ENCODE measurements at regions not wholly inside any gene's neighbourhood (a gene's known extent, or its start where the extent isn't known, plus 50 kb on each side); places are given as distances from the start of the nearest gene placed in this dataset.

- TF ChIP-seq TSHZ1 (tag by site-specific recombination; IDR thresholded peaks at IDR 0.05; ENCODE audit: borderline replicate concordance): no peak
- no peak for TF ChIP-seq SALL2 (tag by site-specific recombination; IDR thresholded peaks at IDR 0.05; ENCODE audit: borderline replicate concordance)
- TF ChIP-seq ZNF776 (tag by site-specific recombination; IDR thresholded peaks at IDR 0.05; ENCODE audit: borderline replicate concordance): no peak
- TF ChIP-seq ZNF433 (tag by site-specific recombination; IDR thresholded peaks at IDR 0.05; ENCODE audit: low read depth): no peak
- no peak for TF ChIP-seq HOXA7 (CRISPR knock-in tag; IDR thresholded peaks at IDR 0.05; ENCODE audit: borderline replicate concordance)
- no peak for TF ChIP-seq YY1 (tag by site-specific recombination; IDR thresholded peaks at IDR 0.05)
- no peak for TF ChIP-seq ZNF214 (tag by site-specific recombination; IDR thresholded peaks at IDR 0.05; ENCODE audit: borderline replicate concordance)
- no peak for TF ChIP-seq FEZF1 (tag by site-specific recombination; IDR thresholded peaks at IDR 0.05)
- TF ChIP-seq, protein P1, sequence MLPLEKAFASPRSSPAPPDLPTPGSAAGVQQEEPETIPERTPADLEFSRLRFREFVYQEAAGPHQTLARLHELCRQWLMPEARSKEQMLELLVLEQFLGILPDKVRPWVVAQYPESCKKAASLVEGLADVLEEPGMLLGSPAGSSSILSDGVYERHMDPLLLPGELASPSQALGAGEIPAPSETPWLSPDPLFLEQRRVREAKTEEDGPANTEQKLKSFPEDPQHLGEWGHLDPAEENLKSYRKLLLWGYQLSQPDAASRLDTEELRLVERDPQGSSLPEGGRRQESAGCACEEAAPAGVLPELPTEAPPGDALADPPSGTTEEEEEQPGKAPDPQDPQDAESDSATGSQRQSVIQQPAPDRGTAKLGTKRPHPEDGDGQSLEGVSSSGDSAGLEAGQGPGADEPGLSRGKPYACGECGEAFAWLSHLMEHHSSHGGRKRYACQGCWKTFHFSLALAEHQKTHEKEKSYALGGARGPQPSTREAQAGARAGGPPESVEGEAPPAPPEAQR (tag by site-specific recombination; IDR thresholded peaks at IDR 0.05): no peak
- no peak for TF ChIP-seq ZNF169 (tag by site-specific recombination; IDR thresholded peaks at IDR 0.05)
Observed at GRCh38 chr11:103733889-103734288, 302.6 kb upstream of the DDI1 start (continued).

DNA sequence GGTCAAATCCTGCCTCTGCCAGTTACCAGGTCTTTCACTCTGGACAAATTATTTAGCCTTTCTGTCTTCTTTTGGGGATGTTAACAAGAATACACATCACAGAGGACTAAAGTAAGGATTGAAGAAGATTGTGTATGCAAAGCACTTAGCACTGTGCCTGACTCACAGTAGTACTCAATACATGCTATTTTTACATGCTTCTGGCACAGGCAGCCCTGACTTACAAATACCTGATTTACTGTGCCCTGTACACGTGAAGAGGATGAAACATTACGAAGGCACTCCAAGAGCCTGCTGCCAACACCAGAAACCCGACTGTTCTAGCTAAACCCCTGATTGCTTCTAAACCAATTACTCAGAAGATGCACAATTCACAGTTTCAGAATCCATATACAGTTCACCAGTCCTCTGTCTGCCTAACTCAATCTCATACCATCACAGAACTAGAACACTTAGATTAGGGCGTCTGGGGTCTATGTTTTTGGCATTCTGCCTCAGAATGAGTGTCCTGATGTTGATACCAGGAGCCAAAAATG is 300.9 kb upstream of the DDI1 start:
- H3K4me3 ChIP-seq (ENCODE audit: low read depth, low read length): no peak overlapping the region
- ChIA-PET CTCF (no interaction called here), POLR2A (no interaction called here)
- H3K27ac ChIP-seq (ENCODE audit: extremely low read depth, low read depth, low read length): no peak overlapping the region
- H3K36me3 ChIP-seq (ENCODE audit: control insufficient read depth in 2 of 2, insufficient read depth in 1 of 2, low read length in 2 of 2): no peaks in the 10 kb centered on the region
- TF ChIP-seq, protein P2, sequence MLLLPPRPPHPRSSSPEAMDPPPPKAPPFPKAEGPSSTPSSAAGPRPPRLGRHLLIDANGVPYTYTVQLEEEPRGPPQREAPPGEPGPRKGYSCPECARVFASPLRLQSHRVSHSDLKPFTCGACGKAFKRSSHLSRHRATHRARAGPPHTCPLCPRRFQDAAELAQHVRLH (tag by site-specific recombination; IDR thresholded peaks at IDR 0.05): no peak
- TF ChIP-seq GLI4 (tag by site-specific recombination; IDR thresholded peaks at IDR 0.05) (no peak), ZFHX2 (tag by site-specific recombination; conservative IDR thresholded peaks at IDR 0.05) (no peak), ZNF701 (tag by site-specific recombination; IDR thresholded peaks at IDR 0.05) (no peak), FEZF1 (tag by site-specific recombination; IDR thresholded peaks at IDR 0.05) (no peak), PRDM1 (tag by site-specific recombination; IDR thresholded peaks at IDR 0.05) (no peak), ZNF747 (tag by site-specific recombination; IDR thresholded peaks at IDR 0.05) (no peak), ZNF140 (tag by site-specific recombination; IDR thresholded peaks at IDR 0.05) (no peak), ZNF335 (tag by site-specific recombination; conservative IDR thresholded peaks at IDR 0.05) (no peak), ZNF623 (tag by site-specific recombination; IDR thresholded peaks at IDR 0.05) (no peak), ZNF558 (tag by site-specific recombination; IDR thresholded peaks at IDR 0.05) (no peak), ZNF324 (tag by site-specific recombination; IDR thresholded peaks at IDR 0.05) (no peak), ZBTB6 (tag by site-specific recombination; IDR thresholded peaks at IDR 0.05) (no peak), ZBTB7A (tag by site-specific recombination; IDR thresholded peaks at IDR 0.05; ENCODE audit: low read depth) (no peak)
- TF ChIP-seq, protein P3, sequence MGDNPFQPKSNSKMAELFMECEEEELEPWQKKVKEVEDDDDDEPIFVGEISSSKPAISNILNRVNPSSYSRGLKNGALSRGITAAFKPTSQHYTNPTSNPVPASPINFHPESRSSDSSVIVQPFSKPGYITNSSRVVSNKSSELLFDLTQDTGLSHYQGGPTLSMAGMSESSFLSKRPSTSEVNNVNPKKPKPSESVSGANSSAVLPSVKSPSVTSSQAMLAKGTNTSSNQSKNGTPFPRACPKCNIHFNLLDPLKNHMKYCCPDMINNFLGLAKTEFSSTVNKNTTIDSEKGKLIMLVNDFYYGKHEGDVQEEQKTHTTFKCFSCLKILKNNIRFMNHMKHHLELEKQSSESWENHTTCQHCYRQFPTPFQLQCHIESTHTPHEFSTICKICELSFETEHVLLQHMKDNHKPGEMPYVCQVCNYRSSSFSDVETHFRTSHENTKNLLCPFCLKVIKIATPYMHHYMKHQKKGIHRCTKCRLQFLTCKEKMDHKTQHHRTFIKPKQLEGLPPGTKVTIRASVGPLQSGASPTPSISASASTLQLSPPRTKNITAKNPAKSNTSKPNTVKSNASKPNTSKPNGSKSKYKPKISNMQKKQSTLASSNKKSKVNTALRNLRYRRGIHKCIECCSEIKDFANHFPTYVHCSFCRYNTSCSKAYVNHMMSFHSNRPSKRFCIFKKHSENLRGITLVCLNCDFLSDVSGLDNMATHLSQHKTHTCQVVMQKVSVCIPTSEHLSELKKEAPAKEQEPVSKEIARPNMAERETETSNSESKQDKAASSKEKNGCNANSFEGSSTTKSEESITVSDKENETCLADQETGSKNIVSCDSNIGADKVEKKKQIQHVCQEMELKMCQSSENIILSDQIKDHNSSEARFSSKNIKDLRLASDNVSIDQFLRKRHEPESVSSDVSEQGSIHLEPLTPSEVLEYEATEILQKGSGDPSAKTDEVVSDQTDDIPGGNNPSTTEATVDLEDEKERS (tag by site-specific recombination; IDR thresholded peaks at IDR 0.05): no peak
- TF ChIP-seq, protein P4, sequence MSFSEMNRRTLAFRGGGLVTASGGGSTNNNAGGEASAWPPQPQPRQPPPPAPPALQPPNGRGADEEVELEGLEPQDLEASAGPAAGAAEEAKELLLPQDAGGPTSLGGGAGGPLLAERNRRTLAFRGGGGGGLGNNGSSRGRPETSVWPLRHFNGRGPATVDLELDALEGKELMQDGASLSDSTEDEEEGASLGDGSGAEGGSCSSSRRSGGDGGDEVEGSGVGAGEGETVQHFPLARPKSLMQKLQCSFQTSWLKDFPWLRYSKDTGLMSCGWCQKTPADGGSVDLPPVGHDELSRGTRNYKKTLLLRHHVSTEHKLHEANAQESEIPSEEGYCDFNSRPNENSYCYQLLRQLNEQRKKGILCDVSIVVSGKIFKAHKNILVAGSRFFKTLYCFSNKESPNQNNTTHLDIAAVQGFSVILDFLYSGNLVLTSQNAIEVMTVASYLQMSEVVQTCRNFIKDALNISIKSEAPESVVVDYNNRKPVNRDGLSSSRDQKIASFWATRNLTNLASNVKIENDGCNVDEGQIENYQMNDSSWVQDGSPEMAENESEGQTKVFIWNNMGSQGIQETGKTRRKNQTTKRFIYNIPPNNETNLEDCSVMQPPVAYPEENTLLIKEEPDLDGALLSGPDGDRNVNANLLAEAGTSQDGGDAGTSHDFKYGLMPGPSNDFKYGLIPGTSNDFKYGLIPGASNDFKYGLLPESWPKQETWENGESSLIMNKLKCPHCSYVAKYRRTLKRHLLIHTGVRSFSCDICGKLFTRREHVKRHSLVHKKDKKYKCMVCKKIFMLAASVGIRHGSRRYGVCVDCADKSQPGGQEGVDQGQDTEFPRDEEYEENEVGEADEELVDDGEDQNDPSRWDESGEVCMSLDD (tag by site-specific recombination; IDR thresholded peaks at IDR 0.05): no peak
- H3K4me1 ChIP-seq (ENCODE audit: control insufficient read depth, insufficient read depth, low read length): no peaks in the 10 kb centered on the region
- no peaks in the 10 kb centered on the region for H3K9me3 ChIP-seq (ENCODE audit: control insufficient read depth, insufficient read depth, low read depth, low read length)

Measured in HEK293 (cell line).